Umbilical cord (tissue), 1 donor: ENCODE measurements at regions not wholly inside any gene's neighbourhood (a gene's known extent, or its start where the extent isn't known, plus 50 kb on each side); places are given as distances from the start of the nearest gene placed in this dataset.
"Not testable (repeated sequence)": the region's sequence is repeated elsewhere in the genome, so short reads cannot be mapped to it uniquely, and the experiment has no call there.

Experiments
- DNase-seq: peaks from one replicate; pipeline ENCODE4 v3.0.0-alpha.2; 2015; ENCODE audit warnings: low spot score

DNA sequence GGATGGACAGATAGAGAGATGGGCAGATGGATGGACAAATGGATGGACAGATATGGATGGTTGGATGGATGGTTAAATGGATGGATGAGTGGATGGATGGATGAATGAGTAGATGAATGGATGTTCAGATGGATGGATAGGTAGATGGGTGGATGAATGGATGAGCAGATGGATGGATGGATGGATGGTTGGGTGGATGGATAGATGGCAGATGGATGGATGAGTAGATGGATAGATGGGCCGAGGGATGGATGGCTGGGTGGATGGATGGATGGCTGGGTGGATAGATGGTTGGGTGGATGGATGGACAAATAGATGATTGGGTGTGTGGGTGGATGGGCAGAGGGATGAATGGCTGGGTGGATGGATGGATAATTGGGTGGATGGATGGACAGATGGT, 98.9 kb upstream of the OTOS start:
- DNase-seq, result no peak

DNA sequence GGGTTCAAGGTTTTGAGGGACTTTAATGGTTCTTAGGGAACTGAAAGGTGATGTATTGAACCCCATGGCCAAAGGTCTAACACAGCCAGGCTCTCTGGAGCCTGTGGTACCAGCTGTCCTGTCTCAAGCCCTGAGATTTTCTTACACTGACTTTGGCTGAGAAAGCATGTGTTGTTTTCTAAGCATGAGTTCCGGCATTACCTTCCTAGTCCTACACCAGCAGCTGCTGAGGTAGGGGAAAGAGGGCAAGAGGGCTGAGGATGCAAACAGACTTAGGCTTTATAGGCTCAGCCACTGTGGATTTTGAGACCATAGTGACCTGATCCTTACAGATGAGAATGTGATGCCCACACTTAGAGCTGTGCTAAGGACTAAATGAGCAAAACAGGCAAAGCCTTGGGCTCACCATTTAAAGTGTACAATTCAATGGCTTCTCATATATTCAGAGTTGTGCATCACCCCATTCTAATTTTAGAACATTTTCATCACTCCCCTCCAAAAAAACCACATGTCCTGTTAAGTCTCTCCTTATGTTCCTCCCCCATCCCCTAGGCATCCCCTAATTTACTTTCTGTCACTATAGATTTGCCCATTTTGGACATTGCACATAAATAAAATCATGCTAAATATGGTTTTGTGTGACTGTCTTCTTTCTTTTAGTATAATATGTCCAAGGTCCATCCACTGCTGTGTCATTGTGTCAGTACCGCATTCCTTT, 99.7 kb upstream of the OTOS start:
- DNase-seq, result no peak

DNA sequence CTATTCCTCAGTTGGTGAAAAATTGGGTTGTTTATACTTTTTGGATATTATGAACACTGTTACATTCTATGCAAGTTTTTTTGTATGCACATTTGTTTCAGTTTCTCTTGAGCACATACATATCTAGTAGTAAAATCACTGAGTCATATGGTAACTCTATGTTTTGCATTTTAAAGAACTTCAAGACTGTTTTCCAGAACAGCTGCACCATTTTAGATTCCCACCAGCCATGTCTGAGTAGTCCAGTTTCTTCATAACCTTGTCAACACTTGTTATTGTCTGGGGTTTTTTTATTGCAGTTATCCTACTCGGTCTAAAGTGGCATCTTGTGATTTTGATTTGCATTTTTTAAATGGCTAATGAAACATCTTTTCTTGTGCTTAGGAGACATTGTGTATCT, 100.3 kb upstream of the OTOS start:
- no peak for DNase-seq

DNA sequence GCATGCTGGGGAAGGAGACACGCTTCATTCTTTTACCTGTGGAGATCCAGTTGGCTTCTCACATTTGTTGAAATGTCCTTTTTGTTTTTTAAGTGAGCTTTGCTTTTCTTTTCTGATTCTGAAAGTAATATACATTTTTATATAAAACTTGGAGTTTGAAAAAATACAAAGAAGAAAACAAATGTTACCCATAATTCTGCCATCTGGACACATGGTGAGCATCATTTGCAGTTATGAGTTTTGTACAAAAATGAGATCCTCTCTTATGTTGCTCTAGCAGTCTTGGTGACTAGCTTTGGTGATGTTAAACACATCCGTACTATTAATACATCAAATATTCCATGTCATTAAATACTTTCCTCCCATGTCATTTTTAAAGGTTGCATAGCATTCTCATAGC, 101.1 kb upstream of the OTOS start:
- DNase-seq, result no peak

DNA sequence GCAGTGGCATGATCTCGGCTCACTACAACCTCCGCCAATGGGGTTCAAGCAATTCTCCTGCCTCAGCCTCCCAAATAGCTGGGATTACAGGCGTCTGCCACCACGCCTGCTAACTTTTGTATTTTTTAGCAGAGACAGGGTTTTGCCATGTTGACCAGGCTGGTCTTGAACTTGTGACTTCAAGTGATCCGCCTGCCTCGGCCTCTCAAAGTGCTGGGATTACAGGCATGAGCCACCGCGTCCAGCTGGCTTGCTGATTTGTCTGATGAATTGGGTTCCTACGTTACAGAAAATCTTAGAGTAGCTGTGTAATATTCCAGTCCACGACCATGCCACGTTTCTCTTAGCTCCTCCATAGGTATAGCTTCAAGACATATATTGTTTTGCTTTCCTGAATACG, 102.6 kb upstream of the OTOS start:
- not testable (repeated sequence) for DNase-seq

DNA sequence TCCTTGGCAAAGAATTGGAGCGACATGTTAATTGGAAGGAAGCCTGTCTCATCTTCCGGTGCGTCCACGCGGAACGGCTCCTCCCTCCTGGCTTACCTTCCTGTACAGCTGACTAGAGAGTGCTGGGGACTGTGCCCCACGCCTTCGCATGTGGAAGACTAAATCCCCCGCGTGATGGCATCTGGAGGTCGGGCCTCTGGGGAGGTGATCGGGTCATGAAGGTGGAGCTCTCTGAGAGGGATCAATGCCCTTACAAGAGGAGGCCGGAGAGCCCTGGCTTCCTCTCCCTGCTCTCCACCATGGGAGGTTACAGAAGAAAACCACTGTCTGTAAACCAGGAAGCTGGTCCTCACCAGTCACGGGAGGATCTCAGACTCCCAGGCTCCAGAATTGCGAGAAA, 104.1 kb upstream of the OTOS start:
- DNase-seq, result no peak

DNA sequence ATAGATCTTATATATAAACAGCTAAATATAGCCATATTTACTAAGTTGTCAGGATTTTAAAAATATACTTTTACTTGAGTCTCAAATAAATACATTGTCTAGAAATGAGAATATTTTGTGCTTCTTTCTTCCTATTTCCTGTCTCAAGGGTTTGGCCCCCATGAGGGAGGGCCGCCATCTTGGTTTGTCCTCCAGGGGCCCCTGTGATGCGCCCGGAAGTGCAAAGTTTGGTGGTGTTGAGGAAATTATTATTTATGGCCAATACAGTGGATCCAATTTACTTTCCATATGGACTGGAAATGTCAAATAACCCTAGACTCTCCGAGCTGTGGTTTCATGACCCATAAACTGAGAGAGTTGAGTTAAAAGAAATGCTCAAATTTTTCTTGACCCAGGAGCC, 104.7 kb upstream of the OTOS start:
- DNase-seq, result no peak

DNA sequence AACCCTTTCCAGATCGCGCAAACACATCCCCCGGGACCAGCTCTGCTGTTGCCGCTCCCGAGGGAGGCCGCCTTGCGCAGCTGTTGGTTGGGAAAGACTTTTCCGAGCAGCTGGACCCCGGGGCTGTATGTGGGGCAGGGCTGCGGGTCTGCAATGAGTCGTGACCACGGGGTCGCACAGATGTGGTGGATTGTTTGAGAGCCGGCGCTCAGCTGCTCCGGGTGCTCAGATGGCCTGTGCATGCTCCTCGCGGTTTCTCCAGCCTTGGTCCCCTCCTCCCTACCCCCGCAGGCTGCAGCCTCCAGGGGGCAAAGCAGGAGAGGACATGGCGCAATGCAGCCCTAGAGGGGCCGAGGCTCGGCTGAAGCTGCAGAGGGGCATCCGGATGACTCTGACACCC, 105.2 kb upstream of the OTOS start:
- DNase-seq, result no peak

DNA sequence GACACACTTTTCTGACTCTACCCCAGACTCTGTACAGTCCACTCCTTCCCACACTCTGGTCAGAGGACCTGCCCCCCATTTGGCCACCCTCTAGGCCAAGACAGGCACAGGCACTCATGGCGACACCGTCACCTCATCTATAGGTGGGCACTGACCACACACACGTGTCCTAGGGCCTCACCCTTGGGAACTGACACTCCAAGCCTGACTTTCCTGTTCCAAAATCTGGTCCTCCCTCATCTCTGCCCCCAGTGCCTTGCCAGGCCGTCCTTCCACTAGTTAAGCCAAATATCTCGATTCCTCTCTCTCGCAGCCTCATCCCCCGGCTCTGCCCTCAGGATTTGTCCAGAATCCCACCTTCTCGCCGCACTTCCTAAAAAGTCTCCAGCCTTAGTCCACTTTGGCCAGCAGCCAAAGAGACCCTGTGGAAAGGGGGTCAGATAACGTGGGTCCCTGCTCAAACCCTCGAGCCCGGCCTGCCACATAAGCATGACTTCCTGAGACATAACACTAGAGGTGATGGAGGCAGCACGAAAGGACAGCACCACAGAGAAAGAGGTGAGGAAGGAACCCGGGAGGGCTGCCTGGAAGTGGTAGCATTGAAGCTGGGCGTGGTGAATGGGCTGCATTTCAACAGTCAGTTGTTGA, 105.8 kb upstream of the OTOS start:
- no peak for DNase-seq

DNA sequence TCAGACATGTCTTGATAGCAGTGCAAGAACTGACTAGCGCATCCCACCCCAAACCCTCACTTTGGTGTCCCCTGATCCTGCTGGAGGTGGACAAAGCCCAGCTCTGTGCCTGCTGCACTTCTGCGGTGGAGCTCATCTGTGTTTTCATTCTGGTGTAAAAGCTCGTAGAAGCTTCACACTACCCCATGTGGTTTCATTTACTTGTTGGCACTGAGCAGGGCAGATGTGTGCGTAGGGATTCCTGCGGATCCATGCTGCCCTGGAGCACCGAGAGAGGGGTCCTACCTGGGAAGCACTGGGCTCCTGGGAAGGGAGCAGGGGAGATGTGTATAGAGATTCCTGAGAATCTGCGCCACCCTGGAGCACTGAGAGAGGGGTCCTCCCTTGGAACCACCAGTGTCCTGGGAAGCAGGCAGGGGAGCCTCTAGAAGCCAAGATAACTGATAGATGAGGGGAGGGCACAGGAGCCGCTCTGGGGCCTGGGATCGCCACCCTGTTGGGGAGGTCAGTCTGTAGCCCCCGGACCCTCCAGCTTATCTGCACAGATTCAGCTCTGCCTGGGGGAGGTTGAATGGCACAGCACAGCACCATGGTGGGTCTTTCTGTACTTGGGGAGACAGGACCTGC, 106.9 kb upstream of the OTOS start:
- DNase-seq, result no peak

DNA sequence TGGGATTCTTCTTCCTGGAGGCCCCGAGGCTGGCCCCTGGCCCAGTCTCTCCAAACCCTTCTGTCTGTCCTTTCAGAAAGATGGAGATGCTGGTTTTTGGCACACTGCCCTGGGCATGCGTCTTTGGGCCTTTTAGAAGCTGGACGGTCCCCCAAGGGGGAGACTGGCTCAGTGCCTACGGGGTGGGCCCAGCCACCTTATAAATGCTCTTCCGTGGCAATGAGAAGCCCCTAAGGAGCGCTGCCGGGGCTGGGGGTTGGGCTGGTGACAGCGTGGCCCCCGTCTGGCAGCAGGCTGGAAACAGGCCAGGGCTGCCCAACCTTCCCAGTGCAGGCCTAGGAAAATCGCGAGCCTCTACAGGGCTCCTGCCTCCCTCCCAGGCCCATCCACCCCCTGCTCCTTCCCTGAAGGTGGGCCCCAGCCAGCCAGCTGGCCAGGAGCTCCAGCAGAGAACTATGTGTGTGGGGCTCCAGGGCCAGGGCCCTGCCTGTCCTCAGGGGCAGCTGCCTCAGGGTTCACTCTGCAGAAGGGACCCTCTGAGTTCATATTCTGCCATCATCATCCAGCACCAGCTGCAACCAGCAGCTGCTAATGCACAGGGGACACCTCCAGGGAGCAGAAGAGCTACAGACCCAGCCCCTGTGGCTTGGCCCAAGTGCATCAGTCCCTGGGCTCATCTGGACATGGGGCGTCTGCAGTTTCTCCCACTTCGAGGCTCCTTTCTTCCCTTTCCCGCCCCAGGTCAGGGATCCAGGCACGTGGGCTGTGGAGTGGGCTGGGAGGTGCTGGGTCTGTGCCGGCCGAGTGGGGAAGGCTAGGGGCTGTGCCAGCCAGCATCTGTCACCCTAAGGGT, 107.6 kb upstream of the OTOS start:
- DNase-seq, result peak; percentile 57

DNA sequence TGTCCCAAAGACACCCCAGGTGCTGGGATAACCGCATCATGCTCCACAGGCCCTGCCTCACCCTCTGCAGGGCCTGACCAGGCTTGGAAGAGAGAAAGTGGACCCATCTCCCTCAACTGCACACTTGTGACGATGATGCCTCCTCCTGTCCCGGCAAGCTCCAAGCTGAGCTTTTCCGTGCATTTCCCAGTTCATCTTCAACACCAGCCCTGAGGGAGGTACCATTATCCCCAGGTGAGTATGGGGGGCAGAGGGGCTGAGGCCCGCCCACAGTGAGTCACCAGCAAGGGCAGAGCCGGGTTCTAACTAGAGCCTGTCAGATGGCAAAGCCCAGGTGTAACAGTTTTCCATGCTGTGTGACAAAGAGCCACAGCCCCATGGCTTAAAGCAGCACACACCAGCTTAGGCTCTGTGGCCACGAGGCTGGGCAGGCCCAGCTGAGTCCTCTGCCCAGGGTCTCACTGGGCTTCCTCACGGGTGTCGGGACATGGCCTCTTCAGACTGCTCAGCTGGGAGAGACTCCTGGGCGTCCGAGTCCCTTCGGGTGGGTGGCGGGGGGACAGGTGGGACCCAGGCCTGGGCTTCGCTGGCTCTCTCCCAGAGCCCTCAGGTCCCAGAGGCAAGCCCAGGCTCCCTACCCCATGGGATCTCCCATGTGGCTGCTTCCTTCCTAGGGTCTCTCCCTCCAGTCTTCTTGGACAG, 108.4 kb upstream of the OTOS start:
- DNase-seq, result no peak

DNA sequence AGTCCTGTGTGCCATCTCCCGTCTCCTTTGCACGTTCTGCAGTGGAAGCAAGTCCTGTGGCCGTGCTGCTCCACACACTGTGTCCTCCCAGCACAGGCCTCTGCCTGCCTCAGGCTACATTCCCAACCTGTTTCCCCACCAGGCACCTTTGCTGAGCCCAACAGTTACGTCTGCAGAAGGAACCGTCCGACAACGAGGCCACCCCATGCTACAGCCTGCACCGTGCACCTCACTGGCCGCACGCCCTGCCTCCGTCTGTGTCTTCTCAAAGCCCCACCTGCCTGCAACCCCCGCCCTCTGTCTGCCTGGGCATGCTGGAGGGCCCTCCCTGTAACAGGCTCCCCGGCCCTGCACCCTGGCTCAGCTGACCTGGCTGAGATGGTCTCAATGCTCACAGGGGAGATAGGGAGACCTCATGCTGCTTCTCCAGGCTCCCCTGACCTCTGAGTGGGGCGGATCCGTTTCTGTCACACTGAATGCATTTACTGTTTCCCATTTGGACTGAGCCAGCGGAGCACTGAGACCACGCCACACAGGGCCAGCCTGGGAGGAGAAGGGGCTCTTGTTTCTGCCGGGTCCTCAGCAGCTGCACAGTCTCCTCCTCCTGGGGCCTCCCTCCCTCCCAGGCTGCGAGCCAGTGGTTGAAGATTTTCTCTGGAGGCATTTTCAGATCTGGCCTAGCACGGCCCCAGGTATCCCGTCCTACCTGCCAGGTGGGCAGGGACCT, 109.1 kb upstream of the OTOS start:
- DNase-seq, result peak; percentile 50

DNA sequence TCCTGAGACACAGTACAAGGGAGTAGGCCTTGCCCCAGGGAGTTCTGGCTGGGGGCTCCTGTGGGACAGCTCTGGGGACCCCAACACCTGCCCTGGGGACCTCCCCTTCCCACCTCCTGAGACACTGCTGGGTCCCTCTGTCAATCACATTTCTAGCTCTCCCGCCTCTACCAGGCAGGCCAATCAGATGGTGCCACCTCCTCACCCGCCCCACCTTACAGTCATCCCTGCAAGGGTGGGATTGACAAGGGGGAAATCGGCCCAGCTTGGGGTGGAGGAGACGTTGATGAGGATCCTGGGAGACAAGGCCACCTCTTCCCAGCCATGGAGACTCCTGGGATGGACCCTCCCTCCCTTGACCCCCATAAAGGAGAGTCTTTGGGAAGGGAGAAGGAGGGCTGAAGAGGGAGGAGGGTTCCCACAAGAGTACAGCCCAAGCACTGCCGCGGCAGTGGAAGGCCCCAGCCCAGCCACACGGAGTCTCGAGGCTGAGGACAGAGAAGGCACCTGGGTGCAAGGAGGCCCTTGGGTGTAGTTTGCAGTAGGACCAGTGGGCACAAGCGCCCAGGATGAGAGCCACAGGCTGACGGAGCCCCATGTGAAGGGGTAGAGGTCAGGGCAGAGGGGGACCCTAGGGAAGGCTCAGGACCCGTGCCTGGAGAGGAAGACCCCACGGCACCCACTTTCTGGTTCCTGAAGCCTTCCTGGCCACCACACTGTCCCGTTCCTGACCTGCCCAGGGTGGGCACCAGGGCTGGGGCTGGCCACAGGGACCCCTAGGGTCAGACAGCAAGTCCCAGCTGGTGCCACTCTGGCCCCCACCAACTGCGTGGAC, 109.9 kb upstream of the OTOS start:
- DNase-seq, result no peak

DNA sequence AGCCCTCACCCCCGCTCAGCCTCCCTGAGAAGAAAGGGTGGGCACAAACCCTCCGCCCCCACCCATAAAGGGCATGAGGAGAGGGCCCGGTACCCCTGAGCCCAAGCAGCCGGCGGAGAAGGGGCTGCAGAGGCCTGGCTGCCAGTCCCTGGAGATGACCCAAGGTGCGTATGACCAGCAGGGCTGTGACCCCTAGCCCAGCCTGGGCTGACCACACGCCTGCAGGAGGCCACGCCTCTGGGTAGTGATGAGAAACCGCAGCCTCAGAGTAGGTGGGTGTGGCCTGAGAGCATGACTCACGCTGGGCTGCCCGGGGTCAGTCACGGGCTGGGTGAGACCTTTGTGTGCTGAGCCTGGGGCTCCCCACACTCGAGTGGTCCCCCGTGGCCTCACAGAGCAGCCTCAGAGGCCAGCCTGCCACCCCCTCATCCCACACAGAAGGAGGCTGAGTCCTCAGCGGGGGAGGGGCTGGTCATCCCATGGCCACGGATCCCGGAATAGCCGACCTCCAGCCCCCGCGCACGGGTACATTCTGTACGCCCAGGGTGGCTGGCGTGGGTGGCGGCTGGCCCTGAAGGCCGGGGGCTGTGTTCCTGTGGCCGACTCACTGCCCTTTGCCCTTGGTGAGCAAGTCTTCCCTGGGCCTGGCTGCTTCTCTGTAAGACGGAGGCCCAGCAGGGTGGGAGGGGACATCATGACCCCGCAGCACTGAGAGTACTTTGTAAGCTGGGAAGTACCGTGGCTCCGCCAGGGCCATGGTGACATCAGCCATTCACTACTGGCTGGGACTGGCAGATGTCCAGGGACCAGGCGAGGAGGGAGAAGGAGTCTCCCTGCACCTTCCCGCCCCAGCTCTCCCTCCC, 110.8 kb upstream of the OTOS start:
- DNase-seq, result peak; percentile 87

DNA sequence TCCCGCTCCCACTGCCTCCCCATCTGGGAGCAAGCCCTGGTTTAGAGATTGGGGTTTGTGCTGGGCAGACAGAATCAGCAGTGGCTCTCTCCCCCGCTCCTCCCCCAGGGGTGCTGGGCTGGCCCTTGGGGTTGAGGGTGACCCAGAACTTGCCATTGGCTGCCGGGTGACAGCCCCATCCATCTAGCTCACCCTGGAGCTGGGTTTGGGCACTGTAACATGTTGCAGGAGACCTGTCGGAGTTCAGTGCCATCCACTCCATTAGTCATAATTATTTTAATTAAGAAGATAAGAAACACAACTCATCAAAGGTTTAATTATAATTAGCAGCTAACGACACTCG, 111.4 kb upstream of the OTOS start:
- DNase-seq, result no peak

DNA sequence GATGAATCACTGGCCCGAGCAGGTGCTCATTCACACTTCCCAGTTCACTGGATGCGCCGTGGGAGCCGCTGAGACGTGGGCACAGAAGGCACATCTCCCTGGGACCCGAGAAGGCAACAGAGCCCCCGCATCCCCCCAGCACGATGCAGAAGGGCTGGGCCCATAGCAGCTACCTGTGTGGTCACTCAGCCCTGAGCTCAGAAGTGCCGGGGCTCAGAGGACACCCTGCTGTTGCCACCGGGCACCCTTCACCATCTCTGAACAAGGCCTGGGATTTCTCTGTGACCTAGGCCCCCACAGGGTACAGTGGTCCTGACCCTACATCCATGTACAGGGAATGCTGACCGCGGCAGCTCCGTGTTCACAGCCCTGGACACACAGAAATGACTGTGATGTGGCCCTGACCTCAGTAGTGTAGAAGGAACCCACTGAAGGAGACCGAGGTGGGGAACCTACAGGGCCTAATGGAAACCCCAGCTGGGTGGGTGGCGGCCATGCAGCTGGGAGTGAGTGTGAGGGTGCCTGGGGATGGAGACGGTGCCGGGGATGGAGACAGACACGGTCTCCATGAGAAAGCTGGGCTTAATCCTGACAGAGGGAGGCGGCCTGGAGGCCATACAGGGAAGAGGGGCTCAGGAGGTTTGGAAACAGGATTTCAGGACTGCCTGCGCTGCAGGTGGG, 111.9 kb upstream of the OTOS start:
- DNase-seq, result no peak

DNA sequence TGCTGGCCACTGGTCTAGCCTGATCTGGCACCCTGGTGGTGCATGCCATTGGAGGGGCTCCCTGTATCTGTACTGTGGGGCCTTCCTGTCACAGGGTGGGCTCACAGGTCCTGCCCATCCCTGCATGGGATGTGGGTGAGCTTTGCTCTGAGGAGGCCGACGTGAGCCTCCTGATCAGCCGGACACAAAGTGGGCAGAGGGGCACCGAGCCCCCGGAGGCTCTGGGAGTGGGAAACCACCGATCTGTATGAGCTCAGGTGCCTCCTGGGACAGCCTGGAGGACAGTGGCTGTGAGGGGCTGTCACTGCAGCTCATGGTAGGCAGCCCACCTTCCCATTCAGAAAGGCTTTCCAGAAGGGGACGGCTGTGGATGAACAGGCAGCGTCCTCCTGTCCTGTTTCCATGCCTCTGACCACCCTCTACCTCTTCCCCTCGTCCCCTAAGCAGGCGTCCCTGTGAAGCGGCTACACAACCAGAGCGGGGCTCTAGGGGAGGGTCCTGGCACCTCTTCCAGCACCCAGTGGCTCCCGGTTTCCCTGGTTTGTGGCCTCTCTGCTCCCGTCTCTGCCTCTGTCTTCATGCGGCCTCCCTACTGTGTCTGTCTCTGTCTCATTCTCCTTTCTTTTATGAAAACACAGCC, 112.5 kb upstream of the OTOS start:
- DNase-seq, result no peak
